Mucosa of gallbladder (tissue), 1 donor: ENCODE measurements at regions not wholly inside any gene's neighbourhood (a gene's known extent, or its start where the extent isn't known, plus 50 kb on each side); places are given as distances from the start of the nearest gene placed in this dataset.
"Not testable (repeated sequence)": the region's sequence is repeated elsewhere in the genome, so short reads cannot be mapped to it uniquely, and the experiment has no call there.

Source experiments
- DNase-seq: peaks from one replicate; pipeline ENCODE4 v3.0.0-alpha.2; 2020; ENCODE audit warnings: low spot score
- donor health status: DM: no; HTN: no; CAD: no.

DNA sequence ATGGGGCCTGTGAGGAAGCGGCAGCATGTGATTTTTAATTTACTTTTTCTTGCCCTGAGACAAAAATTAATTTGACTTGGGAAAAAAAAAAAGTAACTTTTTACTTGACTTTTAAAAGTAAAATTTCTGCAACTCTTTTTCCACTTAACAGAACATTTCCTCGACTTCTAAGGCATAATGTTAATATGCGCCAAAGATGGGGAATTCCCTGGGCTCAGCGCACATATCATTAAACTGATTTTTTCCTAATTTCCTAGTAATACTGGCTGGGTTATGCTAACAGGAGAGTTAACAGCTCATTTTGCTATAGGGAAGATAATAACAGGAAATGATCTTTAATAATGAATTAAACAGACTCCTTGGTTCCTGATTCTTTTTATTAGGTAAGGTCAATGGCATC, 120.6 kb upstream of the CDH5 start:
- no peak for DNase-seq

DNA sequence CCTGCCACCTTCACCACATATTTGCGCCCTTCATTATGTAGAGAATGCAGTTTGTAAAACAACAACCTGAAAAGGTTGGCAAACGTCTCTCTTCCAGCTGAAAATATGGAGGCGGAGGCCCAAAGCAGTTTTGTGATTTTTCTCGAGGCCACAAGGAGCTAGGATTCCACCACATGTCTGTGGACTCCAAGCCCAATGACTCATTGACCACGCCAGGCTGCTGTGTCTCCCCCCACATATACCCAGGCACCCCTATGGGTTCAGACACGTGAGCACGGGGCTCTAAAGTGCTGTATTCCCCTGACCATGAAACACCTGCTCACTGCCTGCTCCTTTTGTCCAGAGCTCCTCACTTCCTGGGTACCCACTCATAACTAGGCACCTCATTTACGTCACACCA, 121.4 kb upstream of the CDH5 start:
- no peak for DNase-seq

DNA sequence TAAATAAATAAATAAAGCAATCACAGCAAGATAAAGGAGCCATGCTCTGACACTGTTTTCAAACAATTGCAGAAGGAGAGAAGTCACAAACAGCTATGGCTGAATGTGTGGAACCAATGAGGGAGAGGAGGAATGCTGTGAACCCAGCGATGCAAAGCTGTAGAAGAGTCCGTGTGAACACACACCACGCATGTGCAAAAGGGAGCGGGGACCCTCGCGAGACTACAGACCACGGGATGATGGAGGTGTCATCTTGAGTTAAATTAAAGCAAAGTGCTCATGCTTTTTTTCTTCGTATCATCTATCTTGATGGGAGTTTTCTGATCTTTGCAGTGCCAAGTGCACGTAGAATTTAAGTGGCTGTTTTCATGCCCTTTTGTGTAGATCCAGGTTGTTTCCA, 123.8 kb upstream of the CDH5 start:
- DNase-seq, result no peak

DNA sequence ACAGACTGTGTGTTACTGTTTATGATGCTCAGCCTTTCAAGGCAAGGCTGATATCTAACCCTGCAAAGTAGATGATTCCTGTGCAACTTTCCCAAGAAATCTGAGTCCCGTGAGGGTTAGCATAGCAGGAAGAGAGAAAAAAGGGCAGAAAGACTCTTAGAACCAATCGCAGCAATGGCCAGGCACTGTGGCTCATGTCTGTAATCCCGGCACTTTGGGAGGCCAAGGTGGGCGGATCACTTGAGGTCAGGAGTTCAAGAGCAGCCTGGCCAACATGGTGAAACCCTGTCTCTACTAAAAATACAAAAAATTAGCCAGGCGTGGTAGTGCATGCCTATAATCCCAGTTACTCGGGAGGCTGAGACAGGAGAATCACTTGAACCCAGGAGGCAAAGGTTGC, 124.3 kb upstream of the CDH5 start:
- not testable (repeated sequence) for DNase-seq

DNA sequence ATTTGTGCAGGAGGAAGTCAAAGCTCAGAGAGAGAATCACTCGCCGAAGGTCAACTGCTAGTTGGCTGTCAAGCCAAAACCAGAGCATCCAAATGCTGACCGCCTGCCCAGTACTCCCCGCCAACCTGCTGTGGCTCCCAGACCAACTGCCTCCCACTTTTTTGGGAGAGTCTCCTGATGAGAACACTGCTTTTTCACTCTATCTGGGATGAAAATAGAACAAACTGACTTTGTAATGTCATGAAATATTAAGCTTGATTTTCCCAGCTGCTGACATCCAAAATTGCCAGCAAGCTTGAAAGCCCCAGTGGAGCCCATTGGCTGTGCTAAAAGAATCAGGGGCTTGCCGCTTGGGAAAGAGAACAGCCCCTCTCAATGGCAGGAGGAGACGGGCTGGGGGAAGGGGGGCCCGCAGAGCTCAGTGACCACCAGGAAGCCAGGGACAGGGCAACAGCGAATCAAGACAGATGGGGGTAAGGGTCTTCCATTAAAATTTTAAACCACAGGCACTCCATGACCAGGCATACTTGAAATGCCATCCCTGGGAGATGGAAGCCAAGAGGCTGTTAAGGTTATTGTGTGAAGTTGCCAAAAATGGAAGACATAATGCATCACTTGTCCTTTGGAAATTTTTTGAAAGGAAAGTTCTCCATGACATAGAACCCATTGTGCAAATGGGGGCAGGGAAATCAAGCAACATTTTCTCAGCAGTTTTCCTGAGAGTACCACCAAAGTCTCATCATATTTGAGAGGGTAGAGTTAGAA, 125.7 kb upstream of the CDH5 start:
- DNase-seq, result no peak

DNA sequence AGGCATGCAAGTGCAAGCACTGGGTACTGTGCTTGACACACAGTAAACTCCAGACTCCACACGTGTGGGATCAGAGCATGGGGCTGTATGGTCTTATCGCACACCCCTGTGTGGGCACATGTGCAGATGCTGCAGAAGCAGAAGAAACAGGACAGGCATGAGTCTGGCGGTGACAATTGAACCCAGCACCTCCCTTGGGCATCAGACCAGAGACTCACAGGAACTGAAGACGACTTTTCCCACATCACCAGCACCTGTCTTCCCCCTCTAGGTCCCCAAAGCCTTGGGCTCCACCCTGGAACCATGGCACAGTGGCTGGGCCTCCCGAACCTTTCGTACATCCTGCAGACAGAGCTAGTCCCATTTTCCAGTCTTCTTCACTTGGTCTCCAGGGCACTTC, 126.4 kb upstream of the CDH5 start:
- no peak for DNase-seq

DNA sequence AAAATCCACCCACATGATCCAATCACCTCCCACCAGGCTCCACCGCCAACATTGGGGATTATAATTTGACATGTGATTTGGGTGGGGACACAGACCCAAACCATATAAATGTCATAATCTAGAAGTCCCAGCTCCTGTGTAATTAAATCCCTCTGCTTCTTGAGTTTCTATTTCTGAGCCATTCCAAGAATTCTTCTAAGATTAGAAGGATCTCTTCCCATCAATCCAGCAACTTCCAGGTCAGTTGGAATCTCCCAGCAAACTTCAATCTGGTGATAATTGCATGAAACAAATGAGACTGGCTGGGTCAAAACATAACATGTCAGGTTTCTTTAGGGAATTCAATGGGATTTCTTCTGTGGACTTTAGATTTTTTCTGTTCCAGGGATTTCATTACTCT, 127.8 kb upstream of the CDH5 start:
- DNase-seq, result no peak

DNA sequence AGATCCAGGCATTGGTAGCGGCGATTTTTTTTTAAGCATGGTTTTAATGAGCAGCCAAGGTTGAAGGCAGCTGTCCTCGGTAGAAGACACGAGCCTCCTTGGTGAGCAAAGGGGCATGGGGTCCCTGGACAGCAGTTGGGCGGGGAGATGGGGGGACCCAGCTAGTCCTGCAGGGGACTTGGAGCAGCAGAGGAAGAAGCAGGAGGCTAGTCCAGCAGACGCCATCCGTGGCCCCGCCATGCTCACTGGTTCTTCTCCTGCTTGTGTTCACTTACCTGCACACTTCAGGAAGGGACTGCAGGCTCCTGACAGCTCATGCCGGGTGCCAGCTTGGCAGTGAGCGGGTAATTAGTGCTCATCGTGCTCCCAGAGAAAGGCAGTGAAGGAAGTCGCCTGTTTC, 130.2 kb upstream of the CDH5 start:
- no peak for DNase-seq

DNA sequence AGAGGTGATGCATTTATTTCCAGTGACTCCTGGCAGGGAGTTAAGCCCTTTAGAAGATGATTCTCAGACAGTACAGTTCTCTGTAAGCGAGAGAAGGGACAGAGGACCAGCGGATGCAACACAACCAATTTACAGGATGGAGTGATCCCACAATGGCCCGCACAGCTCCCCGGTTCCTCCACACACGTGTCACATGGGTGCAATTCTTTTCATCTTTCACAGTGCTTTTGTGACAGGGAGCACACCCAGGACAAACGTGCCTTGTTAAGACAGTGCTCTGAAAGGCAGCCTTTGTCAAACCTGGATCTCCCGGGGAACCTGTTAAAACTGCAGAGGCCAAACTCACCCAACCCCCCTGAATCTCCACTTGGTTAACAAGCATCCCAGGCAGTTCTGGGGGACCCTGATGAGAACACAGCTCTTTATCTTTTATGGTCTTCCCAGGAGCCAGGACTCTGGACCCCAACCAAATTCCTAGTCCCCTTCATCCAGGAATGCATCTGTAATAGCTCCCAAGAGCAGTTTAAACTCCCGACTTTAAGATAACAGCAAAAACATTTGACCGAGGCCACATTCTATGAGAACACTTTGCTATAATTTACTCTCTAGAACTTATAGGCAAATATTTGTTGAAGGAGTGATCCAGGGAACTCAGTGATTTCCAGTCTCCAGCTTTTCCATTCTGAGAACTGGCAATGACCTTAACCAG, 134.9 kb upstream of the CDH5 start:
- DNase-seq, result no peak

DNA sequence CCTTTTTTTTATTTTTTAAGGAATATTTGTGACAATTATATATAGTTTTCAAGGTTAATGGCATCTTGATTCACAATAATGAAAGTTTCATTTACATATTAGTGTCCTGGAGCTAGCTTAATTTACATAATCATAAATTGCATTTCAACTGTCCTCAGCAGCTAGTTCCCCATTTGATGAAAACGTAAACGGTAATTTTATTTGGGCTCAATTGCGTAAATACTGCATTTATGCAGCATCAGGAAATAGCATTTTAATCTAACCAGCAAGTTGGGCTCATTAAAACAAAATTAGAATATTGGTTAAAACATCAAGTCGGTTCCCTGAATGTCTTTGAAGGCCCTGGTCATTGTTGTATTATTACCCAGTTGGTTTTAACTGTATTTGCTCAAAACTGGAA, 136.8 kb upstream of the CDH5 start:
- DNase-seq, result no peak

DNA sequence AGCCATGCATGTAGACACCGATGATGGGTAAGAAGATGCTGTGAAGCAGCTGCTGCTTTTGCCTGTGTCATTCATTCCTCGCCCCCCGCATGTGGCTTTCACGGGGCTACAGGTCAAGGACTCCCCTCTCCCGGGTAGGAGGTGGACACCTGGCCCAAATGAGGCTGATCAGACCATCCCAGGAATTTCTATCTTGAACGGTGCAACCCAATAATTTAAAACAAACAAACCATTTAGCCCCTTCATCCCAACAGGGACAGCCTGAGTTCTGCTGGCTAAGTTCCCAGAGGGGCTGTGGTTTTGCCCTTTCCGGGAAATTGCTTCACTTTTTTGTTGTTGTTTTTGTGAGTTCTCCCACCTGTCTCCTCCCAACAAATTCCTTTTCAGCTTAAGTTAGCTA, 137.7 kb upstream of the CDH5 start:
- DNase-seq, result no peak

DNA sequence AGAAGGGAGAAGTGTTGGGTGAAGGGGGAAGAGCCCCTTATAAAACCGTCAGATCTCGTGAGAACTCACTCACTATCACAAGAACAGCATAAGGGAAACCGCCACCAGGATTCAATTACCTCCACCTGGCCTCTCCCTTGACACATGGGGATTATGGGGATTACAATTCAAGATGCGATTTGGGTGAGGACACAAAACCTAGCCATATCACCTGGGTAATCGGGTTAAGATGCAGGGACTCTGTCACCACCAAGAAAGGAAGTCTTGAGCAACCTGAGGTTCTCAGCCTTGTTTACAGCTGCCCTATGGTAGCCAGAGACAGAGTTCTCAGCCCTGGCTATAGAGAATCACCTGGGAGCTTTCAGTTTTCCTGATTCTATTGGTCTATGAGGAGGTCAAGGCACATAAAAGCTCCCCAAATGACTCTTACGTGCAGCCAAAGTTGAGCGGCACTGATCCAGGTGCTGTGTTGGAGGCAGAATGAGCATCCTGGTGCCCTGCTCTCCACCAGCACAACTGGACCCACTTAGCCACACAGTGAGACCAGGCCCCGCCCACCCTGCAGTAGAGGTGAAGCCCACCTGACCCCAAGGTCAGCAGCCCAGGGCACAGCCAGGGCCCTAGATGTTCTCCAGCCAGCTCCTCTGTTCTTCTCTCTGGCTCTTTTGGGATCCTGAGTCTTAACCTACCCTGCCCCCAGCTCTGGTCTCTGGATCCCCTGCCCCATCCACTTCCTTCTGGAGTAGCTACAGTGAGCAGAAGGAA, 138.5 kb upstream of the CDH5 start:
- DNase-seq, result no peak

DNA sequence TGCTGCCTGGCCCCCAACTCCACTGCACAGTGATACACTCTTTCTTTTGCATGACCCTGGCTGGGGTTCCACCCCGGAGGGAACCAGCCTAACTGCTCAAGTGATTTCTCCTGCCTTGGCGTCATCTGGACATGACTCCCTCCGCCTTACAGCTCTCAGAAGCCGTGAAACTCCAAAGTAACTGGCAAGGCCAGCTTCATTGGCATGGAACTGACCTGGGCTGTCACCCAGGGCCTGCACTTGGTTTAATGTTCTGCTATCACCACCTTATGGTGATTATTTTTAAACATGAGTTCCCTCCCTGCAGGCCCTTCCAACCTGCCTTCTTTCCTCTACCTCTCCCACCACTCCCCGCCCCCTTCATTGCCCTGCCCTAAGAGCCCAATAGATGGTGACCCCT, 139.7 kb upstream of the CDH5 start:
- no peak for DNase-seq

DNA sequence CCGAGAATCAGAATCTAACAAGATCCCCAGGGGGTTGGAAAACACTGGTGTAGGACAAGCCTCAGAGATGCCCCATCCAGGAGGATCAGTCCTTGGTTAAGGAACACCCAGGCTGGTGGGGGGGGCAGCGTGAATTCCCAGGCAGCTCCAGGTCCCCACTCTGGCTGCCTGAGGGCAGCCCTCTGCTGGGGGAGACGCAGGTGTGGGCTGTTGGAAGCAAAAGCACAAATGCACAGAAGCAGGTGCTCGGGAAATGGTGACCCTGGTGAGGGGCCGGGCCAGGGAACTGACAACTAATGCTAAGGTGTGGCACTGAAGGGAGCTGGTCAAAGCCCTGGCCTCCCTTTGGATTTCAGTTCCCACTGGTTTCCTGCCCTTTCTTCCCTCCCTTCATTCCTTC, 140.8 kb upstream of the CDH5 start:
- DNase-seq, result no peak

DNA sequence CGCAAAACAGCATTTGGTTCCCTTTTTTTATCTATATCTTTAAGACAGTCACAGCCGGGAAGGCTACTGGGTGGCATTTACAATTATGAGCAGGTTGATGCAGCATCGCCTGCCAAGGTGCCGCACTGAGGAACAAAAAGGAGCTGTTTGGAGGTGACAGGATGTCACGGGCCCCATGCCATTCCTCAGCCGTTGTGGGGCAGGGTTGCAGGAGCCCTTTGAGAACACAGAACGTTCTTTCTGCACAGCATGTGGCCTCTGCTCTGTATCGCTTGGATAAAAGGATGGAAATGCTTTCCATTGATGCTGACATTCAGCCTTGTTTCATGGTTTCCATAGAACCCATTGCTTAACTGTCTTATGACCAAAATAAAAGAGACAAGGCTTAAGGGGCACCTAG, 141.9 kb upstream of the CDH5 start:
- no peak for DNase-seq

DNA sequence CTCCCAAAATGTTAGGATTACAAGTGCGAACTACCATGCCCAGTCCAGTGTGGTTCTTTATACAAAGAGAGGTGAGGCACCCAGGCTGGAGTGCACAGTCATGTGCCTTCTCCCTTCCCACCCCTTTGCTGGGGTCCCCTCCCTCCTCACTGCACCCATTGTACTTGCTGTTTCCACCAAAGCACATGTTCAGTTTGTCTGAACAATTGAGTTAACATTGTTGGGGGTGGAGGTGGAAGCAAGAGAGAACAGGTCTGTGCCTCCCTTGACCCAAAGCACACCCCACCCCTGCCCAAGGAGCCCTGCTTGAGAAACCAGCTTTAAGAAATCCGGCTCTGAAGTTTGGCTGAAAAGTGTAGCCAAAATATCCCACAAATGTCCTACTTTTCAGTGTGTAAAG, 142.3 kb upstream of the CDH5 start:
- DNase-seq, result no peak

DNA sequence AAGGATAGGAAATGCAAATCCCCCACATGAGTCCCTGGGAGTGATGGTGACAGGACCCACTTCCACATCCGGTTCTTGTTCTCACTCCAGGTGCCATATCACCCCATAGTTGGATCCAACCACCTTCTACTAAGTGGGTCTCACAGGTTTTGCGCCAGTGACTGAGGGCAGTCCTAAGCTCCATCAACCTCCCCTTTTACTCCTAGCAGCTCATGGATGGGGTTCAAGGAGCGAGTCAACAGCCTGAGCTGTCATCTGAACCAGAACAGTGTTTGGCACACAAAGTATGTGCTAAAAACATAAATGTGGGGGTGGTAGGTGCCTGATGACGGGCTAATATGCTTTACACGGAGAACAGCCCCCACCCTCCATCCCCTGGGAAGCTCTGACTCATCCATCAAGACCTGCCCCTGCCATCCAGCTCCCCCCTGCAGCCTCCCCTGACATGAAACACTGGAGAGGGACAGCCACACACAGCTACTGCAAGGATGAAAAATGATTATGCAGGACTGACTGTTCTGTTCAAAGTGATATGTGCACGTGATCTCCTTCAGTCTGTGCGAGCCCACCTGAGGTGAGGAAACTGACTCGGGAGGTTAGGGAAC, 143.2 kb upstream of the CDH5 start:
- DNase-seq, result no peak

DNA sequence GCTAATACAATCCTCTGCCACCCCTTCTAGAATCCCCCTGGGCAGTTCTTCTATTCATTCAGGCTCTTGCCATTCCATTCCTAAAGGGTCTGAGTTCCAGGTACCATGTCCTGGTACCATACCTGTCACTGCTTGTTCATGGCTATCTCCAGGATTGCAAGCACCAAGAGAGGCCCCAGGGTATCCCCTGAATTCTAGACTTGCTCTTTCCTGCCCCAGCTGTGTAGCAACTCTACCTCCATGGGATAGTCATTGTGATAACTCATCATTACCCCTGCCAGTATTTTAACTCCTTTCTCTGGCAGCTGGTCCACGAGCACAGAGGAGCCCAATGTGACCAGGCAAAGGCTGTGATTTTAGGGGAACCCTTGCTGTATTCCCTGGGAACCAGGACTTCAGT, 143.7 kb upstream of the CDH5 start:
- no peak for DNase-seq

DNA sequence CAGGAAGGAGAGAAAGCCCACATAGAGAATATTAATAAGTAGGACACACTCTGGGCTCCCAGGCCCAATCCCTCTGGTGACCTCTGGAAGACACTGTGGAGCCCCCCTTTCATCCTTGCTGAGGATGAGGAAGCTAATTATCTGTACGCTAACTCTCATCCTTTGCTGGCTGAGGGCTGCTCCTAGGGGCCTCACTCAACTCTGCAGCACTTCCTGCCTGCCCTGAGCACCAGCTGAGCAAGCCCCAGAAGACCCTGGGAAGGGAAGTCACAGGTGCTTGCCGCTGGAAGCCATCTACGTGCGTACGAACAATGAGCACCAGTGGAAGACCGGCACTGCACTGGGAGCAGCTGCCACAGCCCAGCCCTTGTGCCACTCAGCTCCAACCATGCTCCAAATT, 145.8 kb upstream of the CDH5 start:
- DNase-seq, result no peak

DNA sequence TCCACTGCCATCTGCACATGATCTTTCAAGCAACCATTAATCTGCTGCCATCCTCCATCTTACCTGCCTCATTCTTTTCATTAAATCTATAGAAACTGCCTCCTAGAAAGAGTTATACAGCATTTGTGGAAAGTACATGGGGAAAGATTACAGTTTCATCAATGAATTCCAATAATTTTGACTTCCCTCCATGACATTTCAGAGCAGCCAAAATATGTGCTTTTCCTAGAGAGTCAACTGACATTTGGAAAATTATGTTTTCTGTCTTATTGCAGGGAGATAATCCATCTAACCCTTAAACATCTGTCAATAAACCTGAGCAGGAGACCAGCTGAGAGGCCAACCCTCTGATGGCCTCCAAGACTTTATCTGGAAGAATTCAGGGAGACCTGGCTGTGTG, 147.0 kb upstream of the CDH5 start:
- DNase-seq, result no peak

DNA sequence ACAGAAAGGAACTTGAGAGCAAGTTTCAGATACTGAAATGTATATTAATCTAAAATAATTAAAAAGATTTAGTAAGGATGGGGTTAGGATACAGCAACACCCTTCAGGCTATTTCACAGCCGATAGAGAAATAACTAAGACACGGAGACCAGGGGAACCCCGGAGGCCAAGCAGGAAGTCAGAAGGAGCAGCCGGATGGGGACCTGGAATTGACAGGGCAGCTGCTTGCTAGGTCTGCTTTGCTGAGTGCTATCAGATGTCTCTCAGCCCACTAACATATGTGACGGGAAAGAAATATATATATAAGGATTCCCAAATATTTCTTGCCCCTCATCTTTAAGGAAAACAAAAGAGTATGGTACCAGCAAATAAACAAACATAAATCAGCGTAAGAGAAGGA, 154.1 kb upstream of the CDH5 start:
- no peak for DNase-seq

DNA sequence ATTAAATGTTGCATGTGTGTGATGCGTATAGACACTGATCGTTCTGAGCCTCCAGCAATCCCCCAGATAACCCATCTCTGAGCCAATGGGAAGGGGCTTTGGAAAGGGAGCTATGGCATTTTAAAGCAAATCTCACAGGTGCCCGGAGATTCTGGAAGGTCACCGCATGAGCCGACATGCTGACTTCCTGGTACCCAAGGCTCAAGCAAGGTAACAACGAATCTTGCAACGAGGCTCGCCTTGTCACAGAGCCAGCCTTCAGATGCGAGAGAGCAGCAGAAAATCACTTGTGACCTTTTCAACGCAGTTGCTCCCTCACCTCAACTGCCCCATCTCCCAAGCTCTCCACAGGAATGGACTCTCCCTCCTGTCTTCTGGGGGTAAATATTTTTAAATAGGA, 154.8 kb upstream of the CDH5 start:
- DNase-seq, result no peak

DNA sequence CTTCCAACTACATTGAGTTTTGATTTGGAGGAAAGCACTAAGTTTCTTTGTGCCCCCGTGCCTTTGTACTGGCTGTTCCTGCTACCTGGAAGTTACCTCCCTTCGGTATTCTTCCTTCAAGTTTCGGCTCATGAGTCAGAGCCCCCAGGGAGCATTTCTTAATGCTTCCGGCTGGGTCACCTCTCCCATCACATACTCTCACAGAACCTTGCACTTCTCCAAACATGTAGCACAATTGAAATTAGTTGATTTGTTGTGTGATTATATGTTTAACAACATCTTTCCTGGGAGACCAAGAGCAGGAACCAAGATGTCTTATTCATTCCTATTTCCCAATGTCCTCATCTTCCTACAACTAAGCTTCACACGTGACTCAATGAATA, 158.6 kb upstream of the CDH5 start:
- DNase-seq, result no peak
